Thyroid gland (tissue), 4 donors: ENCODE measurements at regions not wholly inside any gene's neighbourhood (a gene's known extent, or its start where the extent isn't known, plus 50 kb on each side); places are given as distances from the start of the nearest gene placed in this dataset.

Experiments
- DNase-seq, 2 donors: peaks; one replicate each; pipeline ENCODE4 v3.0.0-alpha.2; 2019
- H3K27ac ChIP-seq, 3 donors: fragments of 200-600 bp; sonication (generic); 1 replicate in 2 of 3; 2 replicates in 1 of 3; pipeline ENCODE4 v1.5.1; 2016 to 2019; ENCODE audit warnings: mild to moderate bottlenecking in 1 of 3, moderate library complexity in 1 of 3
- H3K27me3 ChIP-seq: fragments of 200-600 bp; sonication (generic); one replicate; pipeline ENCODE4 v1.5.1; 2019
- H3K36me3 ChIP-seq, 2 donors: fragments of 200-600 bp; sonication (generic); one replicate each; pipeline ENCODE4 v1.5.1; 2016 to 2019
- H3K4me1 ChIP-seq, 2 donors: fragments of 200-600 bp; sonication (generic); one replicate each; pipeline ENCODE4 v1.5.1; 2017 to 2019
- H3K4me3 ChIP-seq, 3 donors: fragments of 200-600 bp; sonication (generic); replicated peaks in 1 of 3; 1 replicate in 2 of 3; 2 replicates in 1 of 3; pipeline ENCODE4 v1.5.1; 2016; ENCODE audit warnings: mild to moderate bottlenecking in 1 of 3
- H3K9me3 ChIP-seq: fragments of 200-600 bp; sonication (generic); one replicate; pipeline ENCODE4 v1.5.1; 2017
- CTCF ChIP-seq, 6 experiments: fragments of 200-600 bp in 3 of 6; fragments of 450-650 bp in 3 of 6; sonication (generic) in 3 of 6; IDR thresholded peaks; one replicate each; pipeline ENCODE4 v1.5.1; 2016 to 2019; ENCODE audit warnings: antibody characterized with exemption in 6 of 6, mild to moderate bottlenecking in 2 of 6, inconsistent platforms in 1 of 6, moderate library complexity in 1 of 6
- POLR2A ChIP-seq, 2 donors: fragments of 450-650 bp; IDR thresholded peaks; one replicate each; pipeline ENCODE4 v1.6.1; 2017; ENCODE audit warnings: antibody characterized with exemption in 2 of 2, mild to moderate bottlenecking in 2 of 2, moderate library complexity in 1 of 2
- WGBS, 2 donors: methylation state at CpG; one replicate each; pipeline ENCODE4 v1.1.5; 2017; 5-methylcytosine and 5-hydroxymethylcytosine counted together
- intact Hi-C: fragments of 100-400 bp; cut with DNase I; formaldehyde crosslinking; loops from one replicate; pipeline ENCODE4 v1.15.1; 2023

GRCh38 chr12:18818579-18819268 is 80.8 kb downstream of the CAPZA3 start:
- intact Hi-C loops = no loop called here
- TF ChIP-seq POLR2A (IDR thresholded peaks at IDR 0.05) (no peak), CTCF (IDR thresholded peaks at IDR 0.05) (no peak)
- 86 to 87% methylated on average over 6 of the region's 6 CpGs for WGBS, 2 donors

DNA sequence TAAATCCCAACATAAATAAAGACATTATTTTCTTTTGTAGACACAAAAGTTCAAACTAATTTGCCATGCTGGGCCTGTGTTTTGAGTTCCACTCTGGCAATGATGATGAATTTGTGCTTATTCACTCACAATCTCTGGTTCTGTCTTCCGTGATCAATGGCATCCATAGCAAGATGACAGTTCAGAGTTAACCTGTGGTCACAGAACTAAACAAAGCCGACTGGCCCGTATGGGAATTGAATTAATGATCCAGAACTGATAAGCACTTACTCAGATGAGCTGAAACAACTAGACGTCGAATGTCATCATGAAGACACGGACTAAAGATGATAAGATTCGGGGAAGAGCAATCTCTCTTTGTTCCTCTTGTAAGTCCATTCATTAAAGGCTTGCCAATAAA is 81.6 kb downstream of the CAPZA3 start:
- WGBS, 2 donors = 64 to 73% methylated on average over 7 of the region's 7 CpGs
- H3K27me3 ChIP-seq = no peaks in the 10 kb centered on the region
- H3K9me3 ChIP-seq = no peaks in the 10 kb centered on the region
- DNase-seq = no peak
- TF ChIP-seq CTCF (IDR thresholded peaks at IDR 0.05) (no peak), POLR2A (IDR thresholded peaks at IDR 0.05) (no peak)
- H3K4me3 ChIP-seq = no peak overlapping the region
- H3K4me1 ChIP-seq = no peaks in the 10 kb centered on the region
- intact Hi-C loops = no loop called here
- no peaks in the 10 kb centered on the region for H3K36me3 ChIP-seq
- no peak overlapping the region for H3K27ac ChIP-seq

More at GRCh38 chr12:18818579-18819268, 80.8 kb downstream of the CAPZA3 start:
- Histone ChIP-seq H3K4me3 (no peak overlapping the region), H3K27me3 (no peaks in the 10 kb centered on the region), H3K27ac (no peak overlapping the region), H3K36me3 (no peaks in the 10 kb centered on the region), H3K4me1 (no peaks in the 10 kb centered on the region), H3K9me3 (no peaks in the 10 kb centered on the region)
- DNase-seq = no peak

GRCh38 chr12:18823461-18823860 is 85.5 kb downstream of the CAPZA3 start:
- TF ChIP-seq CTCF (IDR thresholded peaks at IDR 0.05) (no peak), POLR2A (IDR thresholded peaks at IDR 0.05) (no peak)
- Histone ChIP-seq H3K4me1 (no peaks in the 10 kb centered on the region), H3K36me3 (no peaks in the 10 kb centered on the region), H3K4me3 (no peak overlapping the region), H3K27ac (no peak overlapping the region), H3K9me3 (no peaks in the 10 kb centered on the region), H3K27me3 (no peaks in the 10 kb centered on the region)
- intact Hi-C loops = no loop called here
- 100% methylated on average over 1 of the region's 1 CpG for WGBS, 2 donors
- DNase-seq = no peak

GRCh38 chr12:18824287-18824686 is 86.4 kb downstream of the CAPZA3 start:
- H3K4me3 ChIP-seq = no peak overlapping the region
- TF ChIP-seq POLR2A (IDR thresholded peaks at IDR 0.05) (no peak), CTCF (IDR thresholded peaks at IDR 0.05) (no peak)
- H3K9me3 ChIP-seq = no peaks in the 10 kb centered on the region
- no peaks in the 10 kb centered on the region for H3K4me1 ChIP-seq
- H3K27ac ChIP-seq = no peak overlapping the region
- H3K27me3 ChIP-seq = no peaks in the 10 kb centered on the region
- intact Hi-C loops = no loop called here
- WGBS, 2 donors = 86 to 91% methylated on average over 11 of the region's 11 CpGs
- no peak for DNase-seq
- H3K36me3 ChIP-seq = no peaks in the 10 kb centered on the region

DNA sequence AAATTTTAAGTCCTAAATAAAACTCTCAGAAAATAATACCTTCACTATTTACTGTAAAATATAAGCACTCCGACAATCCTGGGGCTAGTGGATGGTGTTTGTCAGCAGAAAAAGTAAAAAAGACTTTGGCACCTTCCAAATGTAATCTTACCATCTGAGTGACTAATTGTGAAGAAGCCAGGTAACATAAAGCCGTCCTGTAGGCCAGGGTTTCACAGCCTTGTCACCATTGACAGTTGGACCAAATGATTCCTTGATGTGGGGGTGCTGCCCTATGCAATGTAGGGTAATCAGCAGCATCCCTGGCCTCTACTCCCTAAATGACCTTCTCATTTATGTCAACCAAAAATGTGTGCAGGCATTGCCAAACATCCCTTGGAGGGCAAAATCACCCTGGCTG is 87.2 kb downstream of the CAPZA3 start:
- H3K27ac ChIP-seq = no peak overlapping the region
- H3K9me3 ChIP-seq = no peaks in the 10 kb centered on the region
- DNase-seq = no peak
- intact Hi-C loops = no loop called here
- H3K27me3 ChIP-seq = no peaks in the 10 kb centered on the region
- TF ChIP-seq POLR2A (IDR thresholded peaks at IDR 0.05) (no peak), CTCF (IDR thresholded peaks at IDR 0.05) (no peak)
- H3K4me3 ChIP-seq = no peak overlapping the region
- no peaks in the 10 kb centered on the region for H3K36me3 ChIP-seq
- WGBS, 2 donors = 94 to 98% methylated on average over 2 of the region's 2 CpGs
- no peaks in the 10 kb centered on the region for H3K4me1 ChIP-seq
